Loucy (cell line): ENCODE measurements at regions not wholly inside any gene's neighbourhood (a gene's known extent, or its start where the extent isn't known, plus 50 kb on each side); places are given as distances from the start of the nearest gene placed in this dataset.

Experiments
- H2AFZ ChIP-seq: fragments of 200-600 bp; sonication (generic); 2 replicates; pipeline ENCODE4 v1.6.0; 2016; ENCODE audit warnings: antibody characterized with exemption, mild to moderate bottlenecking, low read length, moderate library complexity
- H3F3A ChIP-seq: fragments of 200-600 bp; 2 replicates; pipeline ENCODE4 v1.6.0; 2016; ENCODE audit warnings: antibody characterized with exemption, low read depth, mild to moderate bottlenecking
- H3K27me3 ChIP-seq: fragments of 200-600 bp; sonication (generic); 2 replicates; pipeline ENCODE4 v1.6.1; 2014; ENCODE audit warnings: low read length, mild to moderate bottlenecking; ENCODE audit not compliant: insufficient read depth, poor library complexity, severe bottlenecking
- H3K36me3 ChIP-seq: fragments of 200-600 bp; sonication (generic); 2 replicates; pipeline ENCODE4 v1.6.1; 2016; ENCODE audit warnings: low read length; ENCODE audit not compliant: insufficient read depth
- H3K4me1 ChIP-seq: fragments of 200-600 bp; sonication (generic); 2 replicates; pipeline ENCODE4 v1.5.1; 2014; ENCODE audit warnings: low read length, mild to moderate bottlenecking; ENCODE audit not compliant: insufficient read depth, poor library complexity, severe bottlenecking
- H3K4me2 ChIP-seq: fragments of 200-600 bp; sonication (generic); 2 replicates; pipeline ENCODE4 v1.6.0; 2014; ENCODE audit warnings: antibody characterized with exemption, low read length, low read depth, mild to moderate bottlenecking; ENCODE audit not compliant: poor library complexity, severe bottlenecking
- H3K4me3 ChIP-seq: fragments of 200-600 bp; sonication (generic); 2 replicates; pipeline ENCODE4 v1.5.1; 2014; ENCODE audit warnings: low read length, mild to moderate bottlenecking, mixed read lengths; ENCODE audit not compliant: poor library complexity, severe bottlenecking
- H3K79me2 ChIP-seq: fragments of 200-600 bp; sonication (generic); 2 replicates; pipeline ENCODE4 v1.6.1; 2014; ENCODE audit warnings: low read length; ENCODE audit not compliant: insufficient read depth
- H3K9ac ChIP-seq: fragments of 200-600 bp; sonication (generic); 2 replicates; pipeline ENCODE4 v1.6.0; 2014; ENCODE audit warnings: mild to moderate bottlenecking, low read depth, low read length, moderate library complexity; ENCODE audit not compliant: poor library complexity, severe bottlenecking
- H3K9me2 ChIP-seq: fragments of 200-600 bp; sonication (generic); replicated peaks from 2 replicates; pipeline ENCODE4 v1.6.1; 2016; ENCODE audit warnings: low read depth, low read length, mixed read lengths
- H3K9me3 ChIP-seq: fragments of 200-600 bp; sonication (generic); 2 replicates; pipeline ENCODE4 v1.6.1; 2014; ENCODE audit warnings: mild to moderate bottlenecking, antibody characterized with exemption, low read length, low read depth; ENCODE audit not compliant: insufficient read depth
- H4K20me1 ChIP-seq: fragments of 200-600 bp; sonication (generic); 2 replicates; pipeline ENCODE4 v1.6.0; 2014; ENCODE audit warnings: antibody characterized with exemption, low read length, mild to moderate bottlenecking; ENCODE audit not compliant: insufficient read depth, poor library complexity, severe bottlenecking
- EZH2phosphoT487 ChIP-seq: fragments of 200-600 bp; IDR thresholded peaks from 2 replicates; pipeline ENCODE4 v1.6.1; 2018; ENCODE audit warnings: antibody characterized with exemption, mild to moderate bottlenecking, moderate library complexity, borderline replicate concordance
- TF ChIP-seq, protein P1 (sequence below): fragments of 200-600 bp; sonication (generic); conservative IDR thresholded peaks from 2 replicates; pipeline ENCODE4 v1.5.1; 2014; ENCODE audit warnings: mild to moderate bottlenecking, antibody characterized with exemption, low read length

DNA sequence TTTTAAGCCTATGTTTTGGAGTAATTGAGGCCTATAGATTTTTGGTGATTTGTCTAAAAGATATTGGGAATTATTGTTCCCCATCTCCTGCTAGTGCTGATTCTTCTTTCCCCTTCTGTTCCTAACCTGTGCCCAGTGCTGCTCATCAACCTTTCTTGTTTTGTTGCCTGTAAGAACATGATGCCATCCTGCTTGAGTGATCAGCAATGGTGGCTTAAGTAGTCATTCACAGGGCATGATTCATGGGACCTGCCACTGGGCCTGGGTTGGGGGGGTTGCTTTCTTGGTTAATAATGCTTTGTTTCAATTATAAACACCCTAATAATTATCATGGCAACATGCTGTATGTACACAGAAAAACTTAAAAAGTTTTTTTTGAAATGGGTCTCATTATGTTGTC lies 562.9 kb upstream of the SETBP1 start:
- H3K36me3 ChIP-seq, result no peaks in the 10 kb centered on the region
- no peak overlapping the region for H3K9ac ChIP-seq
- H3K9me2 ChIP-seq, result no peaks in the 10 kb centered on the region
- no peaks in the 10 kb centered on the region for H4K20me1 ChIP-seq
- H3K9me3 ChIP-seq, result no peaks in the 10 kb centered on the region
- H2AFZ ChIP-seq, result no peak overlapping the region
- no peaks in the 10 kb centered on the region for H3K79me2 ChIP-seq
- no peak overlapping the region for H3K4me3 ChIP-seq
- no peaks in the 10 kb centered on the region for H3K27me3 ChIP-seq
- no peaks in the 10 kb centered on the region for H3F3A ChIP-seq
- H3K4me1 ChIP-seq, result no peaks in the 10 kb centered on the region
- TF ChIP-seq, protein P1, sequence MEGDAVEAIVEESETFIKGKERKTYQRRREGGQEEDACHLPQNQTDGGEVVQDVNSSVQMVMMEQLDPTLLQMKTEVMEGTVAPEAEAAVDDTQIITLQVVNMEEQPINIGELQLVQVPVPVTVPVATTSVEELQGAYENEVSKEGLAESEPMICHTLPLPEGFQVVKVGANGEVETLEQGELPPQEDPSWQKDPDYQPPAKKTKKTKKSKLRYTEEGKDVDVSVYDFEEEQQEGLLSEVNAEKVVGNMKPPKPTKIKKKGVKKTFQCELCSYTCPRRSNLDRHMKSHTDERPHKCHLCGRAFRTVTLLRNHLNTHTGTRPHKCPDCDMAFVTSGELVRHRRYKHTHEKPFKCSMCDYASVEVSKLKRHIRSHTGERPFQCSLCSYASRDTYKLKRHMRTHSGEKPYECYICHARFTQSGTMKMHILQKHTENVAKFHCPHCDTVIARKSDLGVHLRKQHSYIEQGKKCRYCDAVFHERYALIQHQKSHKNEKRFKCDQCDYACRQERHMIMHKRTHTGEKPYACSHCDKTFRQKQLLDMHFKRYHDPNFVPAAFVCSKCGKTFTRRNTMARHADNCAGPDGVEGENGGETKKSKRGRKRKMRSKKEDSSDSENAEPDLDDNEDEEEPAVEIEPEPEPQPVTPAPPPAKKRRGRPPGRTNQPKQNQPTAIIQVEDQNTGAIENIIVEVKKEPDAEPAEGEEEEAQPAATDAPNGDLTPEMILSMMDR, result no peak
- TF ChIP-seq EZH2phosphoT487, result no peak
- no peak overlapping the region for H3K4me2 ChIP-seq

DNA sequence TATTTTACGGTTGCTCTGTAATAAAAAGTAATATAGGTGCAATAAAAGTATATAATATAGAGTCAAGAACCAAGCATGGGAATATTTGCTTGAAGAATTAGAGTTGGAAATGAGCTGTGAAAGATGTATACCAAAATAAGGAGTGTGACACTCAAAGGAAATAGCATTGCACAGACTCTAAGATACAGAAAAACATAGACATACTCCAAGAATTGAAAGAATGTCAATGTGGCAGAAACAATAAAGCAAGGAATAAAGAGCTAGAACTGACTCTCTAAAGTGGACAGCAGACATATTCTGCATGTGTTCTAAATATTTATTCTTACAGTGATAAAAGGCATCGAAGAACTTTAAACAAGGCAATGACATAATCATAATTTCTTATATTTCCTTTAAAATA lies 561.1 kb upstream of the SETBP1 start:
- Histone ChIP-seq H3F3A (no peaks in the 10 kb centered on the region), H3K4me1 (no peaks in the 10 kb centered on the region), H3K36me3 (no peaks in the 10 kb centered on the region), H3K4me3 (no peak overlapping the region), H3K9me3 (no peaks in the 10 kb centered on the region), H3K79me2 (no peaks in the 10 kb centered on the region), H3K9ac (no peak overlapping the region), H2AFZ (no peak overlapping the region), H3K9me2 (no peaks in the 10 kb centered on the region), H3K27me3 (no peaks in the 10 kb centered on the region), H4K20me1 (no peaks in the 10 kb centered on the region), H3K4me2 (no peak overlapping the region)
- TF ChIP-seq, protein P1, result no peak
- no peak for TF ChIP-seq EZH2phosphoT487

DNA sequence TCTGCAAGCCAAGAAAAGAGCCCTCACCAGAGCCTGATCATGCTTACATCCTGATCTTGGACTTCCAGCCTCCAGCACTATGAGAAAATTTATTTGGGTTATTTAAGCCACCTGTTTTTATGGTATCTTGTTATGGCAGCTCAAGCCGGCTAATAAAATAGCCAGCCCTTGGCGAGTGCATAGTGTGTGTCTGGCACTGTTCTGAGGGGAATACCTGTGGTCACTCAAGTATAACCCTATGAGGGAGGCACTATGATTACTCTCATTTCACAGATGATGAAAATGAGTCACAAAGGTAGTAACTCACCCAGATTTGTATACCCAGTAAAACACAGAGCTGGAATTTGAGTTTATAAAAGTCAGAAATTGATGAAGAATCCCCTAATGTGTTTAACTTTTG lies 556.9 kb upstream of the SETBP1 start:
- Histone ChIP-seq H3K4me1 (no peaks in the 10 kb centered on the region), H3F3A (no peaks in the 10 kb centered on the region), H3K4me2 (no peak overlapping the region), H2AFZ (no peak overlapping the region), H3K9me2 (no peaks in the 10 kb centered on the region), H3K9ac (no peak overlapping the region), H3K4me3 (no peak overlapping the region), H3K36me3 (no peaks in the 10 kb centered on the region), H3K9me3 (no peaks in the 10 kb centered on the region), H4K20me1 (no peaks in the 10 kb centered on the region), H3K79me2 (no peaks in the 10 kb centered on the region), H3K27me3 (no peaks in the 10 kb centered on the region)
- TF ChIP-seq, protein P1, result no peak
- no peak for TF ChIP-seq EZH2phosphoT487
